WTC11 (cell line): ENCODE measurements at regions not wholly inside any gene's neighbourhood (a gene's known extent, or its start where the extent isn't known, plus 50 kb on each side); places are given as distances from the start of the nearest gene placed in this dataset.

Experiments
- ATAC-seq: fragments of 200-7000 bp; cut with Tn5 transposase; 2 replicates; pipeline ENCODE4 v1.10.0; 2021; ENCODE audit warnings: mild to moderate bottlenecking, moderate library complexity
- CTCF ChIA-PET: fragments of 300-600 bp; sonication (Branson Sonifier 250); formaldehyde crosslinking; loops from one replicate; lab custom pipeline; 2021; ENCODE audit warnings: antibody characterized with exemption; lab: Charles Lee
- POLR2A ChIA-PET: fragments of 350-600 bp; sonication (Branson Sonifier 250); formaldehyde crosslinking; loops from one replicate; lab custom pipeline; 2021; ENCODE audit warnings: antibody characterized with exemption; lab: Charles Lee
- DNase-seq: peaks from one replicate; pipeline ENCODE4 v3.0.0; 2021; ENCODE audit warnings: low spot score
- H3K27ac Mint-ChIP-seq: 2 replicates; pipeline ENCODE4 v1.8.0; 2021; ENCODE audit warnings: mixed read lengths
- H3K27me3 Mint-ChIP-seq: 2 replicates; pipeline ENCODE4 v1.8.0; 2021; ENCODE audit warnings: low read depth, mild to moderate bottlenecking, moderate library complexity, mixed read lengths
- H3K36me3 Mint-ChIP-seq: 2 replicates; pipeline ENCODE4 v1.8.0; 2021; ENCODE audit warnings: mixed read lengths
- H3K4me1 Mint-ChIP-seq: 2 replicates; pipeline ENCODE4 v1.8.0; 2022; ENCODE audit warnings: mixed read lengths
- H3K4me3 Mint-ChIP-seq: 2 replicates; pipeline ENCODE4 v1.8.0; 2021; ENCODE audit warnings: mild to moderate bottlenecking, moderate library complexity, mixed read lengths
- H3K9me3 Mint-ChIP-seq: 2 replicates; pipeline ENCODE4 v1.8.0; 2021; ENCODE audit warnings: mixed read lengths
- ATF1 ChIP-seq: sonication (generic); formaldehyde crosslinking; IDR thresholded peaks from 2 replicates; pipeline ENCODE4 v1.8.1; 2023; ENCODE audit warnings: mild to moderate bottlenecking, moderate library complexity, missing genetic modification reagents
- CDX4 ChIP-seq: fragments of 250-450 bp; sonication (Bioruptor Pico); IDR thresholded peaks from 2 replicates; pipeline ENCODE4 v1.9.0; 2021; ENCODE audit warnings: moderate library complexity, mild to moderate bottlenecking, inconsistent platforms, borderline replicate concordance
- ESRRA ChIP-seq: sonication (generic); formaldehyde crosslinking; IDR thresholded peaks from 2 replicates; pipeline ENCODE4 v1.8.1; 2022; ENCODE audit warnings: mild to moderate bottlenecking, missing genetic modification reagents, borderline replicate concordance
- ETV6 ChIP-seq: sonication (generic); formaldehyde crosslinking; IDR thresholded peaks from 2 replicates; pipeline ENCODE4 v1.8.1; 2022; ENCODE audit warnings: mild to moderate bottlenecking, missing genetic modification reagents
- HMGXB4 ChIP-seq: sonication (generic); formaldehyde crosslinking; IDR thresholded peaks from 2 replicates; pipeline ENCODE4 v1.8.1; 2023; ENCODE audit warnings: mild to moderate bottlenecking, moderate library complexity, missing genetic modification reagents
- NFYB ChIP-seq: sonication (generic); formaldehyde crosslinking; conservative IDR thresholded peaks from 2 replicates; pipeline ENCODE4 v1.8.0; 2022; ENCODE audit warnings: low read depth, missing genetic modification reagents
- PREB ChIP-seq: sonication (generic); formaldehyde crosslinking; IDR thresholded peaks from 2 replicates; pipeline ENCODE4 v1.8.1; 2022; ENCODE audit warnings: mild to moderate bottlenecking, missing genetic modification reagents, moderate library complexity, borderline replicate concordance
- PRRX2 ChIP-seq: fragments of 250-450 bp; sonication (Bioruptor Pico); IDR thresholded peaks from 2 replicates; pipeline ENCODE4 v1.8.0; 2021; ENCODE audit warnings: mild to moderate bottlenecking
- RORB ChIP-seq: fragments of 250-450 bp; sonication (Bioruptor Pico); IDR thresholded peaks from 2 replicates; pipeline ENCODE4 v1.9.0; 2021; ENCODE audit warnings: mild to moderate bottlenecking
- SMAD3 ChIP-seq: sonication (generic); formaldehyde crosslinking; IDR thresholded peaks from 2 replicates; pipeline ENCODE4 v1.8.0; 2022; ENCODE audit warnings: missing genetic modification reagents, mild to moderate bottlenecking, borderline replicate concordance
- SMAD4 ChIP-seq: sonication (generic); formaldehyde crosslinking; IDR thresholded peaks from 2 replicates; pipeline ENCODE4 v1.8.0; 2022; ENCODE audit warnings: mild to moderate bottlenecking, missing genetic modification reagents
- STAT6 ChIP-seq: sonication (generic); formaldehyde crosslinking; conservative IDR thresholded peaks from 2 replicates; pipeline ENCODE4 v1.8.1; 2023; ENCODE audit warnings: mild to moderate bottlenecking, low read depth, missing genetic modification reagents, moderate library complexity
- TEAD1 ChIP-seq: sonication (generic); formaldehyde crosslinking; IDR thresholded peaks from 2 replicates; pipeline ENCODE4 v1.8.0; 2022; ENCODE audit warnings: mild to moderate bottlenecking, missing genetic modification reagents
- ZNF138 ChIP-seq: sonication (generic); formaldehyde crosslinking; conservative IDR thresholded peaks from 2 replicates; pipeline ENCODE4 v1.8.1; 2022; ENCODE audit warnings: mild to moderate bottlenecking, moderate library complexity, missing genetic modification reagents
- ZNF396 ChIP-seq: fragments of 250-450 bp; sonication (Bioruptor Pico); IDR thresholded peaks from 2 replicates; pipeline ENCODE4 v1.8.0; 2021; ENCODE audit warnings: mild to moderate bottlenecking, moderate library complexity, borderline replicate concordance
- ZNF416 ChIP-seq: fragments of 250-450 bp; sonication (Bioruptor Pico); IDR thresholded peaks from 2 replicates; pipeline ENCODE4 v1.9.0; 2021; ENCODE audit warnings: mild to moderate bottlenecking, inconsistent platforms
- ZNF671 ChIP-seq: fragments of 250-450 bp; sonication (Bioruptor Pico); IDR thresholded peaks from 2 replicates; pipeline ENCODE4 v1.8.0; 2021; ENCODE audit warnings: mild to moderate bottlenecking
- TF ChIP-seq, protein P1 (sequence below): sonication (generic); formaldehyde crosslinking; IDR thresholded peaks from 2 replicates; pipeline ENCODE4 v1.8.0; 2022; ENCODE audit warnings: mild to moderate bottlenecking, missing genetic modification reagents
- TF ChIP-seq, protein P2 (sequence below): sonication (generic); formaldehyde crosslinking; IDR thresholded peaks from 2 replicates; pipeline ENCODE4 v1.8.0; 2022; ENCODE audit warnings: missing genetic modification reagents

DNA sequence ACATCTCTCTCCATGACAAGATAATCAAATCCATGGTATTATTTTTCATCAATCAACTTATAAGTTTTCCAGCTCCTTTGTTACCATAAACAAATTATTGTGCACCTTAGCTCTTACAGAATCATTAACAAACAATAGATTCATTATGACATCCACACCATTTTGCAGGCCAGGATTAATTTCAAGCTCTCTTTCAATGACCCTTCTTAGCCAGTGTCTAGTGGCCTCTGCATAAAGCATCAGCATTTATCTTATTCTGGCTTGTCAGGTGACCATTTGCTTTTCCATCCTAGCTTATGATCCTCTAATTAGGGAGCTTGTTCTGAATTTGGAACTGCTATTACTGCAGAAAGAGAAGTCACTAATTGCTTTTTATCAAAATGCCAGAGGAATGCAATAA, 806.2 kb upstream of the CHAC2 start:
- ChIA-PET CTCF (interaction anchor here (1.0 kb wide), 1 partner anchor 15 kb away, joined by 4 read pairs; no protein-coding TSS in a partner anchor), POLR2A (interaction anchor here (0.6 kb wide), 1 partner anchor 764 kb away, joined by 3 read pairs; no protein-coding TSS in a partner anchor)
- Mint-ChIP-seq H3K9me3 (no peaks in the 10 kb centered on the region), H3K27ac (no peak overlapping the region), H3K4me1 (peaks cover 18% of the 10 kb centered on the region), H3K27me3 (no peaks in the 10 kb centered on the region), H3K36me3 (no peaks in the 10 kb centered on the region), H3K4me3 (no peak overlapping the region)
- TF ChIP-seq ZNF671 (CRISPR knock-in tag) (no peak), ESRRA (no peak), ZNF416 (CRISPR knock-in tag) (no peak), PRRX2 (no peak), ETV6 (CRISPR knock-in tag) (no peak), TEAD1 (CRISPR knock-in tag) (no peak), PREB (no peak), ZNF138 (CRISPR knock-in tag) (no peak), ATF1 (no peak), NFYB (CRISPR knock-in tag) (no peak), RORB (CRISPR knock-in tag) (no peak), ZNF396 (CRISPR knock-in tag) (no peak), HMGXB4 (CRISPR knock-in tag) (no peak), SMAD3 (CRISPR knock-in tag) (no peak)
- TF ChIP-seq, protein P1, sequence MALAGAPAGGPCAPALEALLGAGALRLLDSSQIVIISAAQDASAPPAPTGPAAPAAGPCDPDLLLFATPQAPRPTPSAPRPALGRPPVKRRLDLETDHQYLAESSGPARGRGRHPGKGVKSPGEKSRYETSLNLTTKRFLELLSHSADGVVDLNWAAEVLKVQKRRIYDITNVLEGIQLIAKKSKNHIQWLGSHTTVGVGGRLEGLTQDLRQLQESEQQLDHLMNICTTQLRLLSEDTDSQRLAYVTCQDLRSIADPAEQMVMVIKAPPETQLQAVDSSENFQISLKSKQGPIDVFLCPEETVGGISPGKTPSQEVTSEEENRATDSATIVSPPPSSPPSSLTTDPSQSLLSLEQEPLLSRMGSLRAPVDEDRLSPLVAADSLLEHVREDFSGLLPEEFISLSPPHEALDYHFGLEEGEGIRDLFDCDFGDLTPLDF, result no peak
- TF ChIP-seq, protein P2, sequence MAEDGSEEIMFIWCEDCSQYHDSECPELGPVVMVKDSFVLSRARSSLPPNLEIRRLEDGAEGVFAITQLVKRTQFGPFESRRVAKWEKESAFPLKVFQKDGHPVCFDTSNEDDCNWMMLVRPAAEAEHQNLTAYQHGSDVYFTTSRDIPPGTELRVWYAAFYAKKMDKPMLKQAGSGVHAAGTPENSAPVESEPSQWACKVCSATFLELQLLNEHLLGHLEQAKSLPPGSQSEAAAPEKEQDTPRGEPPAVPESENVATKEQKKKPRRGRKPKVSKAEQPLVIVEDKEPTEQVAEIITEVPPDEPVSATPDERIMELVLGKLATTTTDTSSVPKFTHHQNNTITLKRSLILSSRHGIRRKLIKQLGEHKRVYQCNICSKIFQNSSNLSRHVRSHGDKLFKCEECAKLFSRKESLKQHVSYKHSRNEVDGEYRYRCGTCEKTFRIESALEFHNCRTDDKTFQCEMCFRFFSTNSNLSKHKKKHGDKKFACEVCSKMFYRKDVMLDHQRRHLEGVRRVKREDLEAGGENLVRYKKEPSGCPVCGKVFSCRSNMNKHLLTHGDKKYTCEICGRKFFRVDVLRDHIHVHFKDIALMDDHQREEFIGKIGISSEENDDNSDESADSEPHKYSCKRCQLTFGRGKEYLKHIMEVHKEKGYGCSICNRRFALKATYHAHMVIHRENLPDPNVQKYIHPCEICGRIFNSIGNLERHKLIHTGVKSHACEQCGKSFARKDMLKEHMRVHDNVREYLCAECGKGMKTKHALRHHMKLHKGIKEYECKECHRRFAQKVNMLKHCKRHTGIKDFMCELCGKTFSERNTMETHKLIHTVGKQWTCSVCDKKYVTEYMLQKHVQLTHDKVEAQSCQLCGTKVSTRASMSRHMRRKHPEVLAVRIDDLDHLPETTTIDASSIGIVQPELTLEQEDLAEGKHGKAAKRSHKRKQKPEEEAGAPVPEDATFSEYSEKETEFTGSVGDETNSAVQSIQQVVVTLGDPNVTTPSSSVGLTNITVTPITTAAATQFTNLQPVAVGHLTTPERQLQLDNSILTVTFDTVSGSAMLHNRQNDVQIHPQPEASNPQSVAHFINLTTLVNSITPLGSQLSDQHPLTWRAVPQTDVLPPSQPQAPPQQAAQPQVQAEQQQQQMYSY, result no peak
- DNase-seq, result no peak
- no peak for ATAC-seq

DNA sequence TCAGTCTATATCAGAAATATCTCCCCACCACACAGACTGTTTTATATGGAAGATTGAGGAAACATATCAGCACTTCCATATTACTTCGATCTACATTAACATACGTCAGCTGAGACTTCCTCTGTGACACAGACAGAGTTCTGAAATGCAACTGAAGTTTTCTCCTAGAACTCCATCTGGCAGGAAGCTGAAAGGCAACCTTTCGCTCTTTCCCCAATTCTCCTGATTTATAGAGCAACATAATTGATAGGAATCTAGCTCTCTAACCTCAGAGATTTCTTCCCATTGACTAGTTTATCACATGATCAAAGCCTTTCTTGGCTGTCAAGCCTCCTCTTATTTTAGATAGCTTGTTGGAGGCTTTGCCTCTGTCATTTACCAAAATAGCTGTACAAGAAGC, 806.7 kb upstream of the CHAC2 start:
- H3K4me3 Mint-ChIP-seq, result no peak overlapping the region
- DNase-seq (no peak), ATAC-seq (no peak)
- H3K4me1 Mint-ChIP-seq, result peaks cover 17% of the 10 kb centered on the region
- H3K27ac Mint-ChIP-seq, result no peak overlapping the region
- TF ChIP-seq CDX4 (CRISPR knock-in tag), result no peak
- no peak for TF ChIP-seq SMAD4 (CRISPR knock-in tag)
- TF ChIP-seq STAT6 (CRISPR knock-in tag), result no peak
- H3K9me3 Mint-ChIP-seq, result no peaks in the 10 kb centered on the region
- ChIA-PET CTCF (interaction anchor here (1.0 to 1.4 kb wide), 2 partner anchors 16 to 150 kb away, joined by 4 to 6 read pairs; no protein-coding TSS in a partner anchor), POLR2A (no interaction called here)
- no peaks in the 10 kb centered on the region for H3K27me3 Mint-ChIP-seq
- no peaks in the 10 kb centered on the region for H3K36me3 Mint-ChIP-seq
